ENCODE measurements at regions not wholly inside any gene's neighbourhood (a gene's known extent, or its start where the extent isn't known, plus 50 kb on each side); places are given as distances from the start of the nearest gene placed in this dataset.

GRCh38 chr9:29838491-29839020 lies 2265.3 kb upstream of the C9orf72 start:
- no peak overlapping the region for H3K9ac ChIP-seq (ENCODE audit: low read length)
- ChIA-PET RAD21 (ENCODE audit: low non-redundant PET in 1 of 2, low total read pairs in 2 of 2, uncharacterized antibody in 2 of 2, unreplicated experiment in 2 of 2) (no interaction called here), CTCF (no interaction called here), POLR2A (no interaction called here)
- intact Hi-C loops (cut with micrococcal nuclease): no loop called here
- no peaks in the 10 kb centered on the region for H4K20me1 ChIP-seq (ENCODE audit: insufficient read depth)
- H3K4me1 ChIP-seq (ENCODE audit: control insufficient read depth in 1 of 2, insufficient read depth in 2 of 2, low read length in 2 of 2): no peaks in the 10 kb centered on the region
- no peak overlapping the region for H3K4me2 ChIP-seq (ENCODE audit: low read length)
- H3K27ac ChIP-seq (ENCODE audit: low read depth, low read length): no peak overlapping the region
- DNase-seq (ENCODE audit: low read depth, low spot score) (no peak), ATAC-seq (no peak)
- H3K27me3 ChIP-seq (ENCODE audit: insufficient read depth, low read length): no peaks in the 10 kb centered on the region
- no TSS peak for BruUV-seq (replicated peaks)
- no peak overlapping the region for H2AFZ ChIP-seq (ENCODE audit: low read depth, low read length, poor library complexity, severe bottlenecking)
- TF ChIP-seq YY1 (IDR thresholded peaks at IDR 0.05; ENCODE audit: extremely low read depth, insufficient replicate concordance, low read depth, low read length): no peak
- no peak for TF ChIP-seq TCF7L2 (IDR thresholded peaks at IDR 0.05; ENCODE audit: borderline replicate concordance, extremely low read depth, insufficient read depth, insufficient read length)
- no peak for TF ChIP-seq JUND (IDR thresholded peaks at IDR 0.05)
- TF ChIP-seq POLR2AphosphoS5 (IDR thresholded peaks at IDR 0.05; ENCODE audit: low read depth, low read length): no peak
- 0 out of 4 replicates have a peak, but pooled peaks cover 0 to 5% of the 10 kb centered on the region in 2 experiments for H3K9me3 ChIP-seq (ENCODE audit: control insufficient read depth in 1 of 2, insufficient read depth in 1 of 2, low read depth in 1 of 2, low read length in 2 of 2)
- H3K36me3 ChIP-seq (ENCODE audit: control insufficient read depth in 1 of 2, insufficient read depth in 2 of 2, low read length in 2 of 2): no peaks in the 10 kb centered on the region
- no peaks in the 10 kb centered on the region for H3K9me2 ChIP-seq (ENCODE audit: insufficient read depth)
- H3K4me3 ChIP-seq (replicated peaks in 1 of 2; ENCODE audit: low read depth in 1 of 2, low read length in 2 of 2): no peak overlapping the region
- no peaks in the 10 kb centered on the region for H3K79me2 ChIP-seq (ENCODE audit: insufficient read depth, low read length)

GRCh38 chr9:29844251-29844650 lies 2271.0 kb upstream of the C9orf72 start:
- ATAC-seq (no peak), DNase-seq (ENCODE audit: low read depth, low spot score) (no peak)
- Histone ChIP-seq H3K4me1 (ENCODE audit: control insufficient read depth in 1 of 2, insufficient read depth in 2 of 2, low read length in 2 of 2) (no peaks in the 10 kb centered on the region), H4K20me1 (ENCODE audit: insufficient read depth) (no peaks in the 10 kb centered on the region), H3K27ac (ENCODE audit: low read depth, low read length) (no peak overlapping the region), H3K9me2 (ENCODE audit: insufficient read depth) (no peaks in the 10 kb centered on the region), H3K9me3 (ENCODE audit: control insufficient read depth in 1 of 2, insufficient read depth in 1 of 2, low read depth in 1 of 2, low read length in 2 of 2) (0 out of 4 replicates have a peak, but pooled peaks cover 0 to 5% of the 10 kb centered on the region in 2 experiments), H3K27me3 (ENCODE audit: insufficient read depth, low read length) (no peaks in the 10 kb centered on the region), H2AFZ (ENCODE audit: low read depth, low read length, poor library complexity, severe bottlenecking) (no peak overlapping the region), H3K9ac (ENCODE audit: low read length) (no peak overlapping the region), H3K36me3 (ENCODE audit: control insufficient read depth in 1 of 2, insufficient read depth in 2 of 2, low read length in 2 of 2) (no peaks in the 10 kb centered on the region), H3K4me2 (ENCODE audit: low read length) (no peak overlapping the region), H3K4me3 (replicated peaks in 1 of 2; ENCODE audit: low read depth in 1 of 2, low read length in 2 of 2) (no peak overlapping the region), H3K79me2 (ENCODE audit: insufficient read depth, low read length) (no peaks in the 10 kb centered on the region)
- CTCF ChIA-PET: no interaction called here
- POLR2A ChIA-PET: no interaction called here
- no TSS peak for BruUV-seq (replicated peaks)
- intact Hi-C loops (cut with micrococcal nuclease): no loop called here
- RAD21 ChIA-PET (ENCODE audit: low non-redundant PET in 1 of 2, low total read pairs in 2 of 2, uncharacterized antibody in 2 of 2, unreplicated experiment in 2 of 2): no interaction called here
- no peak for TF ChIP-seq EZH2phosphoT487 (IDR thresholded peaks at IDR 0.05; ENCODE audit: borderline replicate concordance)
- TF ChIP-seq, protein P1, sequence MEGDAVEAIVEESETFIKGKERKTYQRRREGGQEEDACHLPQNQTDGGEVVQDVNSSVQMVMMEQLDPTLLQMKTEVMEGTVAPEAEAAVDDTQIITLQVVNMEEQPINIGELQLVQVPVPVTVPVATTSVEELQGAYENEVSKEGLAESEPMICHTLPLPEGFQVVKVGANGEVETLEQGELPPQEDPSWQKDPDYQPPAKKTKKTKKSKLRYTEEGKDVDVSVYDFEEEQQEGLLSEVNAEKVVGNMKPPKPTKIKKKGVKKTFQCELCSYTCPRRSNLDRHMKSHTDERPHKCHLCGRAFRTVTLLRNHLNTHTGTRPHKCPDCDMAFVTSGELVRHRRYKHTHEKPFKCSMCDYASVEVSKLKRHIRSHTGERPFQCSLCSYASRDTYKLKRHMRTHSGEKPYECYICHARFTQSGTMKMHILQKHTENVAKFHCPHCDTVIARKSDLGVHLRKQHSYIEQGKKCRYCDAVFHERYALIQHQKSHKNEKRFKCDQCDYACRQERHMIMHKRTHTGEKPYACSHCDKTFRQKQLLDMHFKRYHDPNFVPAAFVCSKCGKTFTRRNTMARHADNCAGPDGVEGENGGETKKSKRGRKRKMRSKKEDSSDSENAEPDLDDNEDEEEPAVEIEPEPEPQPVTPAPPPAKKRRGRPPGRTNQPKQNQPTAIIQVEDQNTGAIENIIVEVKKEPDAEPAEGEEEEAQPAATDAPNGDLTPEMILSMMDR (IDR thresholded peaks at IDR 0.05 in 2 of 3, conservative IDR thresholded peaks at IDR 0.05 in 1 of 3; ENCODE audit: borderline replicate concordance in 1 of 3, insufficient read depth in 1 of 3, low read depth in 2 of 3, low read length in 2 of 3): no peak
- TF ChIP-seq, protein P2, sequence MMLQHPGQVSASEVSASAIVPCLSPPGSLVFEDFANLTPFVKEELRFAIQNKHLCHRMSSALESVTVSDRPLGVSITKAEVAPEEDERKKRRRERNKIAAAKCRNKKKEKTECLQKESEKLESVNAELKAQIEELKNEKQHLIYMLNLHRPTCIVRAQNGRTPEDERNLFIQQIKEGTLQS (IDR thresholded peaks at IDR 0.05): no peak
- no peak for TF ChIP-seq SRF (IDR thresholded peaks at IDR 0.05; ENCODE audit: low read depth)
- no peak for TF ChIP-seq SIN3A (IDR thresholded peaks at IDR 0.05; ENCODE audit: low read depth)
- no peak for TF ChIP-seq CBX3 (IDR thresholded peaks at IDR 0.05; ENCODE audit: low read depth)
- no peak for TF ChIP-seq ZFX (IDR thresholded peaks at IDR 0.05)
- TF ChIP-seq TCF7L2 (IDR thresholded peaks at IDR 0.05; ENCODE audit: borderline replicate concordance, extremely low read depth, insufficient read depth, insufficient read length): no peak
- TF ChIP-seq, protein P3, sequence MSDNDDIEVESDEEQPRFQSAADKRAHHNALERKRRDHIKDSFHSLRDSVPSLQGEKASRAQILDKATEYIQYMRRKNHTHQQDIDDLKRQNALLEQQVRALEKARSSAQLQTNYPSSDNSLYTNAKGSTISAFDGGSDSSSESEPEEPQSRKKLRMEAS (IDR thresholded peaks at IDR 0.05): no peak
- no peak for TF ChIP-seq POLR2AphosphoS5 (IDR thresholded peaks at IDR 0.05; ENCODE audit: low read depth, low read length)
- TF ChIP-seq POLR2A (IDR thresholded peaks at IDR 0.05; ENCODE audit: borderline replicate concordance, extremely low read depth, insufficient read depth, insufficient read length): no peak
